ENCODE measurements at regions not wholly inside any gene's neighbourhood (a gene's known extent, or its start where the extent isn't known, plus 50 kb on each side); places are given as distances from the start of the nearest gene placed in this dataset.

DNA sequence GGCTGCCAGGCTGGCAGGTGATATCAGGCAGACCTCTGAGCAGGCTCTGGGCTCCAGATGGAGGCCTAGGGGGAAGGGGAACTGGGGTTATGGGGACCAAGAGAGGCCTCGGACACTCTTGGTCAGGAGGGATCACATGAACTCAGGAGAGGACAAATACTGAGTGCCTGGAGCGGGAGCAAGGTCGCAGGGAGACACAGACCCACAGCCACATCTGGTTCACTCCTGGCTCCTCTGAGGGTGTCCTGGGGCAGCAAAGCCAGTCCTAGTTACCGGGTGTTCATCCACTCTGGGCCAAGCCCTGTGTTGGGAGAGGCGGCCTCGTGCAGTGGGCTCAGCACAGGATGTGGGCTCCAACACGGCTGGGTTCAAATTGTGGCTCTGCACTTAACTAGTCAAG, 239.0 kb downstream of the PTPRU start:
- WGBS, result 84% methylated on average over 7 of the region's 7 CpGs
- peaks cover 0 to 28% (median 23%) of the 10 kb centered on the region in 4 donors for H3K4me1 ChIP-seq (ENCODE audit: control insufficient read depth in 4 of 4, insufficient read depth in 4 of 4, low read length in 3 of 4)
- H3K9ac ChIP-seq (ENCODE audit: low read depth in 1 of 2, low read length in 2 of 2), result no peak overlapping the region
- DNase-seq (ENCODE audit: low spot score), result no peak
- no peaks in the 10 kb centered on the region for H3K9me3 ChIP-seq (ENCODE audit: control insufficient read depth in 4 of 4, low read length in 3 of 4)
- H3K27me3 ChIP-seq (ENCODE audit: control insufficient read depth in 4 of 4, insufficient read depth in 4 of 4, low read length in 3 of 4), result no peaks in the 10 kb centered on the region
- TF ChIP-seq RAD21 (IDR thresholded peaks at IDR 0.05), result no peak
- TF ChIP-seq GABPA (IDR thresholded peaks at IDR 0.05 in 1 of 2, conservative IDR thresholded peaks at IDR 0.05 in 1 of 2), result no peak
- TF ChIP-seq, protein P1, sequence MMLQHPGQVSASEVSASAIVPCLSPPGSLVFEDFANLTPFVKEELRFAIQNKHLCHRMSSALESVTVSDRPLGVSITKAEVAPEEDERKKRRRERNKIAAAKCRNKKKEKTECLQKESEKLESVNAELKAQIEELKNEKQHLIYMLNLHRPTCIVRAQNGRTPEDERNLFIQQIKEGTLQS (IDR thresholded peaks at IDR 0.05), result no peak
- TF ChIP-seq HNF4G (IDR thresholded peaks at IDR 0.05), result no peak
- TF ChIP-seq SP1 (IDR thresholded peaks at IDR 0.05), result no peak
- TF ChIP-seq YY1 (IDR thresholded peaks at IDR 0.05), result no peak
- TF ChIP-seq, protein P2, sequence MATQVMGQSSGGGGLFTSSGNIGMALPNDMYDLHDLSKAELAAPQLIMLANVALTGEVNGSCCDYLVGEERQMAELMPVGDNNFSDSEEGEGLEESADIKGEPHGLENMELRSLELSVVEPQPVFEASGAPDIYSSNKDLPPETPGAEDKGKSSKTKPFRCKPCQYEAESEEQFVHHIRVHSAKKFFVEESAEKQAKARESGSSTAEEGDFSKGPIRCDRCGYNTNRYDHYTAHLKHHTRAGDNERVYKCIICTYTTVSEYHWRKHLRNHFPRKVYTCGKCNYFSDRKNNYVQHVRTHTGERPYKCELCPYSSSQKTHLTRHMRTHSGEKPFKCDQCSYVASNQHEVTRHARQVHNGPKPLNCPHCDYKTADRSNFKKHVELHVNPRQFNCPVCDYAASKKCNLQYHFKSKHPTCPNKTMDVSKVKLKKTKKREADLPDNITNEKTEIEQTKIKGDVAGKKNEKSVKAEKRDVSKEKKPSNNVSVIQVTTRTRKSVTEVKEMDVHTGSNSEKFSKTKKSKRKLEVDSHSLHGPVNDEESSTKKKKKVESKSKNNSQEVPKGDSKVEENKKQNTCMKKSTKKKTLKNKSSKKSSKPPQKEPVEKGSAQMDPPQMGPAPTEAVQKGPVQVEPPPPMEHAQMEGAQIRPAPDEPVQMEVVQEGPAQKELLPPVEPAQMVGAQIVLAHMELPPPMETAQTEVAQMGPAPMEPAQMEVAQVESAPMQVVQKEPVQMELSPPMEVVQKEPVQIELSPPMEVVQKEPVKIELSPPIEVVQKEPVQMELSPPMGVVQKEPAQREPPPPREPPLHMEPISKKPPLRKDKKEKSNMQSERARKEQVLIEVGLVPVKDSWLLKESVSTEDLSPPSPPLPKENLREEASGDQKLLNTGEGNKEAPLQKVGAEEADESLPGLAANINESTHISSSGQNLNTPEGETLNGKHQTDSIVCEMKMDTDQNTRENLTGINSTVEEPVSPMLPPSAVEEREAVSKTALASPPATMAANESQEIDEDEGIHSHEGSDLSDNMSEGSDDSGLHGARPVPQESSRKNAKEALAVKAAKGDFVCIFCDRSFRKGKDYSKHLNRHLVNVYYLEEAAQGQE (IDR thresholded peaks at IDR 0.05), result no peak
- no peak for TF ChIP-seq FOXA2 (IDR thresholded peaks at IDR 0.05)
- no peak overlapping the region for H3K4me3 ChIP-seq (ENCODE audit: low read depth in 1 of 3, low read length in 3 of 3)
- H3K36me3 ChIP-seq (ENCODE audit: control insufficient read depth in 4 of 4, insufficient read depth in 3 of 4, low read depth in 1 of 4, low read length in 3 of 4), result no peaks in the 10 kb centered on the region
- H3K27ac ChIP-seq (ENCODE audit: low read depth in 1 of 2, low read length in 2 of 2), result no peak overlapping the region

DNA sequence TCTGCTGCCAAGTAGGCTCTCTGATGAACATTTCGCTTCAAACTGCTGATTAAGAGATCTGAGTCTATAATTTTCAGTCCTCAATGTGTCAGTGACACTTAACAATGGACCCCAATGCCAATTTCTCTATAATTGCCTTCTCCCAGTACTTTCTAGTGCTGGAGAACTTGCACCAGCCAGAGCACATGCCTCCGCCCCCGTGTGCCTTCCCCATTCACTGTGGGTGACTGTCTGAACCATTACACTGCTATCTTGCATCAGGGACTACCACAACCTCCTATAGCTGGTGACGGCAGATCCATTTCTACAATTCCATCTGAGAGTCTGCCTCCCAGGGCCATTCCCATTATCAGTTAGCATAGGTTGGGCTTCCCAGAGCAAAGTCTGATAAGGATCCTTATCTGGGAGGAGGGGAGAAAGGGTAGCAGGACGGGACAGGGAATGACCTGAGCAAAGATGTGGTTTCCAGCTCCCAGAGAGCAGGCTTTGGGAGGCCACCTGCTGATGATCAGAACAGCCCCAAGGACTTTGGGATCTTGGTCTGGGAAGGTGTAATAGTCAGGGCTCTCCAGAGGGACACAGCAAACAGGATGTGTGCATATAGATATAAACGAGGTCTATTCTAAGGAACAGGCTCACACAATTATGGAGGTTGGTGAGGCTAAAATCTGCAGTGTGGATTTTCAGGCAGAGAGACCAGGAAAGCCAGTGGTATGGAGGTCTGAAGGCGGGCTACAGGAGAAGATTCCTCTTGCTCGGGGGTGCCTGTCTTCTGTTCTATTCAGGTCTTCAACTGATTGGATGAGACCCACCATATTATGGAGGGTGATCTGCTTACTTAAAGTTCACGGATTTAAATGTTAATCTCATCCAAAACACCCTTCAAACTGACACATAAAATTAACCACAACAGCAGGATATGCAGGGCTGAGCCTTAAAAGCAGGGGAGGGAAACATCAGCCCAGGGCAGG, 238.2 kb downstream of the PTPRU start:
- no peaks in the 10 kb centered on the region for H3K27me3 ChIP-seq (ENCODE audit: control insufficient read depth in 4 of 4, insufficient read depth in 4 of 4, low read length in 3 of 4)
- 62% methylated on average over 9 of the region's 9 CpGs for WGBS
- DNase-seq (ENCODE audit: low spot score), result no peak

More for the DNA sequence above, 238.2 kb downstream of the PTPRU start:
- TF ChIP-seq SP1 (IDR thresholded peaks at IDR 0.05) (no peak), YY1 (IDR thresholded peaks at IDR 0.05) (no peak), NR2F2 (IDR thresholded peaks at IDR 0.05) (no peak), EGR1 (IDR thresholded peaks at IDR 0.05; ENCODE audit: low read depth in 2 of 2) (no peak), TAF1 (conservative IDR thresholded peaks at IDR 0.05) (no peak), RXRA (IDR thresholded peaks at IDR 0.05) (no peak), FOXA1 (IDR thresholded peaks at IDR 0.05) (no peak)
- TF ChIP-seq, protein P3, sequence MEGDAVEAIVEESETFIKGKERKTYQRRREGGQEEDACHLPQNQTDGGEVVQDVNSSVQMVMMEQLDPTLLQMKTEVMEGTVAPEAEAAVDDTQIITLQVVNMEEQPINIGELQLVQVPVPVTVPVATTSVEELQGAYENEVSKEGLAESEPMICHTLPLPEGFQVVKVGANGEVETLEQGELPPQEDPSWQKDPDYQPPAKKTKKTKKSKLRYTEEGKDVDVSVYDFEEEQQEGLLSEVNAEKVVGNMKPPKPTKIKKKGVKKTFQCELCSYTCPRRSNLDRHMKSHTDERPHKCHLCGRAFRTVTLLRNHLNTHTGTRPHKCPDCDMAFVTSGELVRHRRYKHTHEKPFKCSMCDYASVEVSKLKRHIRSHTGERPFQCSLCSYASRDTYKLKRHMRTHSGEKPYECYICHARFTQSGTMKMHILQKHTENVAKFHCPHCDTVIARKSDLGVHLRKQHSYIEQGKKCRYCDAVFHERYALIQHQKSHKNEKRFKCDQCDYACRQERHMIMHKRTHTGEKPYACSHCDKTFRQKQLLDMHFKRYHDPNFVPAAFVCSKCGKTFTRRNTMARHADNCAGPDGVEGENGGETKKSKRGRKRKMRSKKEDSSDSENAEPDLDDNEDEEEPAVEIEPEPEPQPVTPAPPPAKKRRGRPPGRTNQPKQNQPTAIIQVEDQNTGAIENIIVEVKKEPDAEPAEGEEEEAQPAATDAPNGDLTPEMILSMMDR (IDR thresholded peaks at IDR 0.05; ENCODE audit: low read depth, low read length, missing input control), result no peak
- TF ChIP-seq, protein P2 (IDR thresholded peaks at IDR 0.05), result no peak
- Histone ChIP-seq H3K27ac (ENCODE audit: low read depth in 1 of 2, low read length in 2 of 2) (no peak overlapping the region), H3K36me3 (ENCODE audit: control insufficient read depth in 4 of 4, insufficient read depth in 3 of 4, low read depth in 1 of 4, low read length in 3 of 4) (no peaks in the 10 kb centered on the region), H3K9ac (ENCODE audit: low read depth in 1 of 2, low read length in 2 of 2) (no peak overlapping the region), H3K4me1 (ENCODE audit: control insufficient read depth in 4 of 4, insufficient read depth in 4 of 4, low read length in 3 of 4) (peaks cover 0 to 36% (median 31%) of the 10 kb centered on the region in 4 donors), H3K9me3 (ENCODE audit: control insufficient read depth in 4 of 4, low read length in 3 of 4) (no peaks in the 10 kb centered on the region), H3K4me3 (ENCODE audit: low read depth in 1 of 3, low read length in 3 of 3) (no peak overlapping the region)
